DOHH2 (cell line): ENCODE measurements at regions not wholly inside any gene's neighbourhood (a gene's known extent, or its start where the extent isn't known, plus 50 kb on each side); places are given as distances from the start of the nearest gene placed in this dataset.

Source experiments
- H3F3A ChIP-seq: fragments of 200-600 bp; sonication (generic), shearing (Covaris generic); 2 replicates; pipeline ENCODE4 v1.6.0; 2016; ENCODE audit warnings: antibody characterized with exemption, mild to moderate bottlenecking; ENCODE audit not compliant: control insufficient read depth, insufficient read depth
- H3K27ac ChIP-seq: fragments of 200-600 bp; sonication (generic); 2 replicates; pipeline ENCODE4 v1.5.1; 2014; ENCODE audit warnings: low read depth, mild to moderate bottlenecking, low read length, moderate library complexity
- H3K27me3 ChIP-seq: fragments of 200-600 bp; sonication (generic); 2 replicates; pipeline ENCODE4 v1.6.1; 2014; ENCODE audit warnings: mild to moderate bottlenecking, low read length, mixed read lengths; ENCODE audit not compliant: control insufficient read depth
- H3K36me3 ChIP-seq: fragments of 200-600 bp; sonication (generic); 2 replicates; pipeline ENCODE4 v1.6.1; 2014; ENCODE audit warnings: mild to moderate bottlenecking, low read length, moderate library complexity, mixed read lengths; ENCODE audit not compliant: control insufficient read depth
- H3K4me1 ChIP-seq: fragments of 200-600 bp; sonication (generic); 2 replicates; pipeline ENCODE4 v1.6.1; 2014; ENCODE audit warnings: mild to moderate bottlenecking, low read length, mixed read lengths; ENCODE audit not compliant: control insufficient read depth
- H3K4me2 ChIP-seq: fragments of 200-600 bp; sonication (generic); 2 replicates; pipeline ENCODE4 v1.6.0; 2014; ENCODE audit warnings: mild to moderate bottlenecking, low read length, moderate library complexity
- H3K4me3 ChIP-seq: fragments of 200-600 bp; sonication (generic); 2 replicates; pipeline ENCODE4 v1.5.1; 2014; ENCODE audit warnings: mild to moderate bottlenecking, low read length, mixed read lengths
- H3K79me2 ChIP-seq: fragments of 200-600 bp; sonication (generic); 2 replicates; pipeline ENCODE4 v1.6.1; 2014; ENCODE audit warnings: mild to moderate bottlenecking, low read length, mixed read lengths; ENCODE audit not compliant: control insufficient read depth
- H3K9me2 ChIP-seq: fragments of 200-600 bp; sonication (generic); replicated peaks from 2 replicates; pipeline ENCODE4 v1.6.1; 2014; ENCODE audit warnings: mild to moderate bottlenecking, low read length, mixed read lengths; ENCODE audit not compliant: control insufficient read depth
- H3K9me3 ChIP-seq: fragments of 200-600 bp; sonication (generic); 2 replicates; pipeline ENCODE4 v1.6.1; 2014; ENCODE audit warnings: antibody characterized with exemption, low read length, mixed read lengths; ENCODE audit not compliant: control insufficient read depth, insufficient read depth
- H4K20me1 ChIP-seq: fragments of 200-600 bp; sonication (generic); 2 replicates; pipeline ENCODE4 v1.6.0; 2014; ENCODE audit warnings: low read depth, mild to moderate bottlenecking, antibody characterized with exemption, low read length, moderate library complexity; ENCODE audit not compliant: control insufficient read depth, insufficient read depth
- EZH2phosphoT487 ChIP-seq: fragments of 200-600 bp; sonication (generic); IDR thresholded peaks from 2 replicates; pipeline ENCODE4 v1.6.1; 2017; ENCODE audit warnings: borderline replicate concordance, mild to moderate bottlenecking, antibody characterized with exemption, low read length, moderate library complexity, mixed read lengths
- TF ChIP-seq, protein P1 (sequence below): fragments of 200-600 bp; sonication (generic); IDR thresholded peaks from one replicate; pipeline ENCODE4 v1.5.1; 2014; ENCODE audit warnings: antibody characterized with exemption, mild to moderate bottlenecking, low read depth, low read length; ENCODE audit not compliant: poor library complexity, severe bottlenecking

DNA sequence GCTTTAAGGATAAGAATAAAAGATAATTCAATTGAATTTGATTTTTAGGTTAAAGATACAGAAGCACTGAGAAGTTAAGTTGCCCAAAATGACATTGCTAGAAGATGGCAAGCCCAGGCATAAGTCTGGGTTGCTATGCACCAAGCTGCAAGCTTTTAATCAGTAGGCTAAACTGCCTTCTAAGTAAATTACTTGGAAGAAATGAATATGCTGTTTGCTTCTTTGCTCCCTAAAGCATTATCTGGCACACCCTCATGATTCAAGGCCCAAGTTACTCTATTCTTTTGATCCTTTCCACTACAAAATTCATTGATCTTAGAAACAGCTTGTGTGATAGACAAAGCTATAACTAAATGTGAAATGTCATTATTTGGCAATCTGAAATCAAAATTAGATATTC, 1991.1 kb downstream of the ARAP2 start:
- no peaks in the 10 kb centered on the region for H4K20me1 ChIP-seq
- H3K4me2 ChIP-seq = no peak overlapping the region
- no peaks in the 10 kb centered on the region for H3F3A ChIP-seq
- TF ChIP-seq EZH2phosphoT487 = no peak
- TF ChIP-seq, protein P1, sequence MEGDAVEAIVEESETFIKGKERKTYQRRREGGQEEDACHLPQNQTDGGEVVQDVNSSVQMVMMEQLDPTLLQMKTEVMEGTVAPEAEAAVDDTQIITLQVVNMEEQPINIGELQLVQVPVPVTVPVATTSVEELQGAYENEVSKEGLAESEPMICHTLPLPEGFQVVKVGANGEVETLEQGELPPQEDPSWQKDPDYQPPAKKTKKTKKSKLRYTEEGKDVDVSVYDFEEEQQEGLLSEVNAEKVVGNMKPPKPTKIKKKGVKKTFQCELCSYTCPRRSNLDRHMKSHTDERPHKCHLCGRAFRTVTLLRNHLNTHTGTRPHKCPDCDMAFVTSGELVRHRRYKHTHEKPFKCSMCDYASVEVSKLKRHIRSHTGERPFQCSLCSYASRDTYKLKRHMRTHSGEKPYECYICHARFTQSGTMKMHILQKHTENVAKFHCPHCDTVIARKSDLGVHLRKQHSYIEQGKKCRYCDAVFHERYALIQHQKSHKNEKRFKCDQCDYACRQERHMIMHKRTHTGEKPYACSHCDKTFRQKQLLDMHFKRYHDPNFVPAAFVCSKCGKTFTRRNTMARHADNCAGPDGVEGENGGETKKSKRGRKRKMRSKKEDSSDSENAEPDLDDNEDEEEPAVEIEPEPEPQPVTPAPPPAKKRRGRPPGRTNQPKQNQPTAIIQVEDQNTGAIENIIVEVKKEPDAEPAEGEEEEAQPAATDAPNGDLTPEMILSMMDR = no peak
- no peaks in the 10 kb centered on the region for H3K4me1 ChIP-seq
- H3K9me3 ChIP-seq = no peaks in the 10 kb centered on the region; the same call in 1 of the 2 replicates
- H3K9me2 ChIP-seq = no peaks in the 10 kb centered on the region
- H3K27ac ChIP-seq = no peak overlapping the region
- no peaks in the 10 kb centered on the region for H3K79me2 ChIP-seq
- no peaks in the 10 kb centered on the region for H3K27me3 ChIP-seq
- H3K4me3 ChIP-seq = no peak overlapping the region
- no peaks in the 10 kb centered on the region for H3K36me3 ChIP-seq

DNA sequence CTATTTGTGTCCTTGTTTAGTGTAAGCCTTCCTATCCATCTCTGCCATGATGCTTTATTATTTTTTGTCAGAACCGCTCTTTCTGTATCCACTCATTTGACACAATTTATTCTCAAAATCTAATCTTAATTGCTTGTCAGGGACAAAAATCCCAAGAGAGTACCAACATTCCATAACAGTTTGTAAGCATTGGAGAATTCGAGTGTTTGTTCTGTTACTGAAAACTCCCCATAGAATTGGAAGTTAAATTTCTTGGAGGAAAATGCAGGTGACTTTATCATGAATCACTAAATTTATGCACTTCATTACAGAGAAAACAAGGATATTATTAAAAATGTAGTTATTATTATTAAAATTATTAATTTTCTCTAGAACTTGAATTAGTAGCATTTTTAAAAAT, 1986.1 kb downstream of the ARAP2 start:
- Histone ChIP-seq H3K9me3 (no peaks in the 10 kb centered on the region; the same call in 1 of the 2 replicates), H3K4me3 (no peak overlapping the region), H3K79me2 (no peaks in the 10 kb centered on the region), H4K20me1 (no peaks in the 10 kb centered on the region), H3K36me3 (no peaks in the 10 kb centered on the region), H3K4me1 (no peaks in the 10 kb centered on the region), H3K9me2 (no peaks in the 10 kb centered on the region), H3F3A (no peaks in the 10 kb centered on the region), H3K4me2 (no peak overlapping the region), H3K27me3 (no peaks in the 10 kb centered on the region), H3K27ac (no peak overlapping the region)
- TF ChIP-seq EZH2phosphoT487 = no peak
- TF ChIP-seq, protein P1 = no peak

DNA sequence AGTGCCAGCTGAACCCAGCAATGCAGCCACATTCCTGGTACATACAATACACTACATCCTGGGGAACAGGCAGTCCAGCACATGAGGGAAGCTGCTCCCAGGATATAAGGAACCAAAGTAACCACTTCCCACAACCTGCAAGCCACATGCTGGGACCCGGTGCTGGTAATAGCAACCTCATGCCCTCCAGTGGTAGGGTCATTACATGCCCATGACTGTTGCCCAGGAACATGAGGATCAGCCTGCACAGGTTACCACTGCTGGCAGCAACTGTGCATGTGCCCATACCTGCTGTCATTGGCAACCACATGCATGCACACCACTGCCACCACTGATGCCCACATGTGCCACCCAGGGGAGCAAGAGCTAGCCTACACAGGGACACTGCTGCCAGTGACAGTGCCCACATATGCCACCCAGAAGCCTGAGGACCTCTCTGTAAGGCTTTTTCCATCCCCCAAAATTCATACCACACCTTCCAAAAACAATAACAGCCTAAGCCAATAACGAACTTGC, 1982.5 kb downstream of the ARAP2 start:
- Histone ChIP-seq H3K4me1 (no peaks in the 10 kb centered on the region), H3K79me2 (no peaks in the 10 kb centered on the region), H3K27ac (no peak overlapping the region), H3K4me3 (no peak overlapping the region), H3K9me2 (no peaks in the 10 kb centered on the region), H3K9me3 (no peaks in the 10 kb centered on the region), H3K36me3 (no peaks in the 10 kb centered on the region), H4K20me1 (no peaks in the 10 kb centered on the region), H3K4me2 (no peak overlapping the region), H3K27me3 (no peaks in the 10 kb centered on the region), H3F3A (no peaks in the 10 kb centered on the region)
- TF ChIP-seq, protein P1 = no peak

DNA sequence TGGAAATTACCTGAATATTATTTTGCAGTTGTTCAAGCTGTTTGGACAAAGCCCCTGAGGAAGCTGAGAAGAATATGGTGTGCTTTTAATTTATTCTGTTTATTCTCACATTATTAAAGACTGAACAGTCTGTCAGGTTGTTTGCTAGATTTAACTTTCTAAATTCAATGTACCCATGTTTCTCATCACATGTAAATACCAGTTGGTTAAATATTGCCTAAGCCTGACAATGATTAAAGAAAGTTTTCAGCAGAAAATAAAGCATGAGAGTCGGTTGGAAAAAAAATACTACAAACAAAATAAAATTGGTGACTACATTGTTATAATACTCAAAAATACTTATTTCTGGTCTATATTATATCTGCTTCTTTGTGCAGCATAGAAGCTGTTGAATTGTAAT, 1974.7 kb downstream of the ARAP2 start:
- Histone ChIP-seq H3K27ac (no peak overlapping the region), H3K27me3 (no peaks in the 10 kb centered on the region), H3F3A (no peaks in the 10 kb centered on the region), H3K9me3 (no peaks in the 10 kb centered on the region), H3K4me3 (no peak overlapping the region), H3K4me2 (no peak overlapping the region), H3K36me3 (no peaks in the 10 kb centered on the region), H4K20me1 (no peaks in the 10 kb centered on the region), H3K79me2 (no peaks in the 10 kb centered on the region), H3K9me2 (no peaks in the 10 kb centered on the region), H3K4me1 (no peaks in the 10 kb centered on the region)
- TF ChIP-seq, protein P1 = no peak
- TF ChIP-seq EZH2phosphoT487 = no peak
